ENCODE measurements at regions not wholly inside any gene's neighbourhood (a gene's known extent, or its start where the extent isn't known, plus 50 kb on each side); places are given as distances from the start of the nearest gene placed in this dataset.

GRCh38 chr18:66377291-66377690, 226.6 kb downstream of the CDH19 start:
- Histone ChIP-seq H2AFZ (ENCODE audit: low read length) (no peak overlapping the region), H3K27ac (ENCODE audit: low read depth, low read length) (no peak overlapping the region), H4K91ac (replicated peaks; ENCODE audit: insufficient read length, low read length) (no peak overlapping the region), H4K20me1 (replicated peaks in 1 of 2; ENCODE audit: control insufficient read depth in 1 of 2, insufficient read depth in 2 of 2, low read length in 2 of 2) (no peaks in the 10 kb centered on the region), H2BK5ac (ENCODE audit: low read depth, low read length) (no peak overlapping the region), H2BK12ac (ENCODE audit: low read depth, low read length) (no peak overlapping the region), H2BK15ac (ENCODE audit: low read length) (no peak overlapping the region), H3K4me2 (ENCODE audit: insufficient read depth in 1 of 2, low read depth in 2 of 2, low read length in 2 of 2) (no peak overlapping the region), H3K9me3 (ENCODE audit: insufficient read depth in 2 of 2, low read depth in 1 of 2, low read length in 1 of 2) (no peaks in the 10 kb centered on the region), H3K14ac (ENCODE audit: insufficient read length) (no peak overlapping the region), H3K4me3 (ENCODE audit: extremely low read depth in 1 of 4, insufficient read depth in 2 of 4, low read depth in 3 of 4, low read length in 4 of 4) (no peak overlapping the region), H3K23ac (ENCODE audit: insufficient read length) (no peak overlapping the region), H4K8ac (ENCODE audit: extremely low read depth, insufficient read depth, low read length) (no peak overlapping the region), H3K9ac (replicated peaks in 1 of 4; ENCODE audit: extremely low read depth in 1 of 4, low read depth in 3 of 4, low read length in 3 of 4) (no peak overlapping the region), H3K18ac (ENCODE audit: extremely low read depth, low read length) (no peak overlapping the region), H3K23me2 (ENCODE audit: low read depth, low read length) (no peaks in the 10 kb centered on the region), H3K56ac (replicated peaks; ENCODE audit: insufficient read length, low read depth, low read length) (no peak overlapping the region), H3K36me3 (ENCODE audit: control insufficient read depth in 2 of 4, insufficient read depth in 4 of 4, low read length in 3 of 4) (no peaks in the 10 kb centered on the region), H3K27me3 (replicated peaks in 1 of 4; ENCODE audit: control insufficient read depth in 3 of 4, extremely low read depth in 1 of 4, insufficient read depth in 3 of 4, low read length in 3 of 4) (no peaks in the 10 kb centered on the region), H3K79me2 (ENCODE audit: control insufficient read depth in 1 of 2, insufficient read depth in 2 of 2, low read length in 2 of 2) (no peaks in the 10 kb centered on the region), H2AK5ac (ENCODE audit: low read depth, low read length) (no peak overlapping the region), H4K5ac (ENCODE audit: insufficient read length, low read depth, low read length) (no peak overlapping the region), H3K4ac (replicated peaks; ENCODE audit: insufficient read length, low read depth, low read length) (no peak overlapping the region), H3K4me1 (replicated peaks in 1 of 4; ENCODE audit: control insufficient read depth in 3 of 4, insufficient read depth in 4 of 4, low read length in 3 of 4) (no peaks in the 10 kb centered on the region), H3K79me1 (ENCODE audit: low read depth, low read length) (no peaks in the 10 kb centered on the region), H2BK120ac (replicated peaks; ENCODE audit: low read depth, low read length) (no peak overlapping the region), H2BK20ac (ENCODE audit: low read length) (no peak overlapping the region)
- FAIRE-seq (no peak), DNase-seq (ENCODE audit: low read depth in 1 of 2, low spot score in 2 of 2) (no peak)
- 88% methylated on average over 2 of the region's 2 CpGs; no CpG with 5 or more reads in 1 of the 2 experiments for WGBS, 2 experiments (ENCODE audit: extremely low coverage in 1 of 2, insufficient coverage in 1 of 2, insufficient read length in 1 of 2, insufficient replicate concordance in 2 of 2, low coverage in 1 of 2, low lambda C conversion rate in 2 of 2, missing lambda C conversion rate in 1 of 2)
- CTCF ChIA-PET (ENCODE audit: partially characterized antibody): interaction anchor here (0.7 kb wide), 1 partner anchor 512 kb away, joined by 3 read pairs; no protein-coding TSS in a partner anchor
- POLR2A ChIA-PET (ENCODE audit: partially characterized antibody): no interaction called here
- TF ChIP-seq SIRT6 (IDR thresholded peaks at IDR 0.05; ENCODE audit: low read length) (no peak), CTBP2 (IDR thresholded peaks at IDR 0.05; ENCODE audit: borderline replicate concordance, insufficient read depth, insufficient read length, low read length) (no peak), EZH2 (IDR thresholded peaks at IDR 0.05; ENCODE audit: low read depth, low read length, severe bottlenecking) (no peak), BACH1 (IDR thresholded peaks at IDR 0.05; ENCODE audit: low read length) (no peak), TAF1 (IDR thresholded peaks at IDR 0.05; ENCODE audit: low read depth, low read length) (no peak), E2F6 (IDR thresholded peaks at IDR 0.05) (no peak), CREB1 (IDR thresholded peaks at IDR 0.05) (no peak), SP2 (IDR thresholded peaks at IDR 0.05; ENCODE audit: low read length) (no peak), RXRA (IDR thresholded peaks at IDR 0.05; ENCODE audit: insufficient read depth, low read depth, low read length) (no peak), TEAD4 (IDR thresholded peaks at IDR 0.05; ENCODE audit: low read depth, low read length) (no peak), CTCF (IDR thresholded peaks at IDR 0.05; ENCODE audit: control extremely low read depth in 1 of 3, insufficient read depth in 1 of 3, low read depth in 1 of 3, low read length in 3 of 3) (no peak), GABPA (IDR thresholded peaks at IDR 0.05; ENCODE audit: borderline replicate concordance, insufficient read depth, low read length) (no peak), POLR2A (IDR thresholded peaks at IDR 0.05; ENCODE audit: control extremely low read depth in 1 of 2, low read depth in 2 of 2, low read length in 2 of 2) (no peak)
